ENCODE measurements at regions not wholly inside any gene's neighbourhood (a gene's known extent, or its start where the extent isn't known, plus 50 kb on each side); places are given as distances from the start of the nearest gene placed in this dataset.
"Not testable (repeated sequence)": the region's sequence is repeated elsewhere in the genome, so short reads cannot be mapped to it uniquely, and the experiment has no call there.

GRCh38 chr3:110889376-110889699 lies 182.3 kb upstream of the NECTIN3 start:
- TF ChIP-seq CTCF (conservative IDR thresholded peaks at IDR 0.05 in 1 of 2, IDR thresholded peaks at IDR 0.05 in 1 of 2; ENCODE audit: extremely low read depth in 1 of 2, insufficient read depth in 1 of 2, low read depth in 1 of 2, low read length in 2 of 2); EZH2 (IDR thresholded peaks at IDR 0.05; ENCODE audit: borderline replicate concordance, low read length): not testable (repeated sequence)

All from mammary epithelial cell (primary cell).